ENCODE measurements at regions not wholly inside any gene's neighbourhood (a gene's known extent, or its start where the extent isn't known, plus 50 kb on each side); places are given as distances from the start of the nearest gene placed in this dataset.
A peak's percentile ranks its signal among the peaks of the same experiment; 100 is the strongest.

- H3K56ac ChIP-seq (ENCODE audit: extremely low read depth, insufficient read depth, low read length): no peak overlapping the region
- H2AK9ac ChIP-seq (replicated peaks; ENCODE audit: low read depth, low read length, poor library complexity): no peak overlapping the region
- H2BK120ac ChIP-seq (ENCODE audit: low read depth, low read length): no peak overlapping the region
- H2BK15ac ChIP-seq (ENCODE audit: low read depth, low read length): no peak overlapping the region
- ChIA-PET POLR2A (ENCODE audit: unreplicated experiment) (no interaction called here), CTCF (no interaction called here)
- H4K8ac ChIP-seq (ENCODE audit: low read depth in 2 of 2, low read length in 2 of 2): no peak overlapping the region
- H4K91ac ChIP-seq (ENCODE audit: insufficient read depth, low read depth, low read length): no peak overlapping the region
- no peak overlapping the region for H4K5ac ChIP-seq (ENCODE audit: low read depth, low read length)
- no peaks in the 10 kb centered on the region for H3K9me3 ChIP-seq (ENCODE audit: control insufficient read depth, insufficient read depth, low read length)
- no peak overlapping the region for H2AK5ac ChIP-seq (ENCODE audit: low read depth, low read length)
- no peaks in the 10 kb centered on the region for H3K27me3 ChIP-seq (ENCODE audit: control insufficient read depth, insufficient read depth, low read length)
- 44% methylated on average over 3 of the region's 4 CpGs; no CpG with 5 or more reads in 1 of the 2 experiments for WGBS, 2 experiments (ENCODE audit: extremely low coverage in 2 of 2, insufficient read length in 1 of 2)
- intact Hi-C loops (cut with micrococcal nuclease): no loop called here
- peak; percentile 44; the same call in 1 of the 2 replicates for ATAC-seq (ENCODE audit: low read depth)
- no peak overlapping the region for H3K18ac ChIP-seq (ENCODE audit: low read depth, low read length)
- H3K27ac ChIP-seq (ENCODE audit: insufficient read depth, low read length): no peak overlapping the region
- no peak overlapping the region for H3K4me3 ChIP-seq (ENCODE audit: insufficient read depth, low read depth, low read length)
- H3K9ac ChIP-seq (ENCODE audit: low read depth, low read length): no peak overlapping the region
- H3K23ac ChIP-seq (ENCODE audit: low read depth, low read length): no peak overlapping the region
- no peak overlapping the region for H2BK20ac ChIP-seq (ENCODE audit: low read depth, low read length)
- no peaks in the 10 kb centered on the region for H3K36me3 ChIP-seq (ENCODE audit: control insufficient read depth, insufficient read depth, low read length)
- DNase-seq: no peak
- no peak overlapping the region for H3K14ac ChIP-seq (replicated peaks; ENCODE audit: low read depth, low read length)
- dilution Hi-C loops (cut with HindIII; ENCODE audit: low sequenced_read_pairs, unreplicated experiment): no loop called here
- H3K4me1 ChIP-seq (ENCODE audit: control insufficient read depth, insufficient read depth, low read length): no peaks in the 10 kb centered on the region
- no peak overlapping the region for H2AFZ ChIP-seq (replicated peaks; ENCODE audit: low read length, poor library complexity)
- in situ Hi-C loops (cut with MboI; ENCODE audit: low sequenced_read_pairs): no loop called here
- H3K4me2 ChIP-seq (ENCODE audit: low read depth, low read length): no peak overlapping the region
- no peak overlapping the region for H3K4ac ChIP-seq (ENCODE audit: low read depth, low read length)
- no TSS peak for BruUV-seq (replicated peaks)
- TF ChIP-seq CHD1 (IDR thresholded peaks at IDR 0.05; ENCODE audit: low read depth, low read length): no peak
- TF ChIP-seq SMC3 (IDR thresholded peaks at IDR 0.05; ENCODE audit: low read depth, low read length): no peak
- no peak for TF ChIP-seq MXI1 (IDR thresholded peaks at IDR 0.05; ENCODE audit: borderline replicate concordance, low read depth, low read length)
- TF ChIP-seq RAD21 (IDR thresholded peaks at IDR 0.05; ENCODE audit: low read length): no peak
- no peak for TF ChIP-seq NFE2L2 (IDR thresholded peaks at IDR 0.05; ENCODE audit: low read depth, low read length)
- no peak for TF ChIP-seq ELK1 (IDR thresholded peaks at IDR 0.05; ENCODE audit: borderline replicate concordance, low read depth, low read length)
- no peak for TF ChIP-seq CEBPB (IDR thresholded peaks at IDR 0.05; ENCODE audit: low read depth, low read length)
- TF ChIP-seq CTCF (conservative IDR thresholded peaks at IDR 0.05; ENCODE audit: low read depth, low read length): no peak
- TF ChIP-seq POLR2A (IDR thresholded peaks at IDR 0.05; ENCODE audit: low read depth, low read length): no peak
- no peak for TF ChIP-seq RFX5 (IDR thresholded peaks at IDR 0.05; ENCODE audit: low read depth, low read length)
- TF ChIP-seq, protein P1, sequence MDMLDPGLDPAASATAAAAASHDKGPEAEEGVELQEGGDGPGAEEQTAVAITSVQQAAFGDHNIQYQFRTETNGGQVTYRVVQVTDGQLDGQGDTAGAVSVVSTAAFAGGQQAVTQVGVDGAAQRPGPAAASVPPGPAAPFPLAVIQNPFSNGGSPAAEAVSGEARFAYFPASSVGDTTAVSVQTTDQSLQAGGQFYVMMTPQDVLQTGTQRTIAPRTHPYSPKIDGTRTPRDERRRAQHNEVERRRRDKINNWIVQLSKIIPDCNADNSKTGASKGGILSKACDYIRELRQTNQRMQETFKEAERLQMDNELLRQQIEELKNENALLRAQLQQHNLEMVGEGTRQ (IDR thresholded peaks at IDR 0.05; ENCODE audit: low read depth, low read length): no peak
- no peak for TF ChIP-seq BHLHE40 (IDR thresholded peaks at IDR 0.05; ENCODE audit: low read depth, low read length)
- TF ChIP-seq MAZ (IDR thresholded peaks at IDR 0.05; ENCODE audit: borderline replicate concordance, low read depth, low read length): no peak
- TF ChIP-seq MAFK (IDR thresholded peaks at IDR 0.05; ENCODE audit: low read depth, low read length): no peak
- TF ChIP-seq RCOR1 (IDR thresholded peaks at IDR 0.05; ENCODE audit: insufficient replicate concordance, low read length): no peak
- TF ChIP-seq FOS (IDR thresholded peaks at IDR 0.05; ENCODE audit: low read depth, low read length): no peak
- H3K79me1 ChIP-seq (ENCODE audit: low read depth in 1 of 2, low read length in 2 of 2): no peaks in the 10 kb centered on the region
- H2BK5ac ChIP-seq (ENCODE audit: low read depth, low read length, poor library complexity, severe bottlenecking): no peak overlapping the region
- H4K20me1 ChIP-seq (ENCODE audit: insufficient read depth, low read length): no peaks in the 10 kb centered on the region
- H3K9me1 ChIP-seq (ENCODE audit: insufficient read depth, low read length): no peaks in the 10 kb centered on the region
Observed at GRCh38 chrX:10945498-10945897, 165.6 kb upstream of the HCCS start.
